ENCODE measurements at regions not wholly inside any gene's neighbourhood (a gene's known extent, or its start where the extent isn't known, plus 50 kb on each side); places are given as distances from the start of the nearest gene placed in this dataset.

DNA sequence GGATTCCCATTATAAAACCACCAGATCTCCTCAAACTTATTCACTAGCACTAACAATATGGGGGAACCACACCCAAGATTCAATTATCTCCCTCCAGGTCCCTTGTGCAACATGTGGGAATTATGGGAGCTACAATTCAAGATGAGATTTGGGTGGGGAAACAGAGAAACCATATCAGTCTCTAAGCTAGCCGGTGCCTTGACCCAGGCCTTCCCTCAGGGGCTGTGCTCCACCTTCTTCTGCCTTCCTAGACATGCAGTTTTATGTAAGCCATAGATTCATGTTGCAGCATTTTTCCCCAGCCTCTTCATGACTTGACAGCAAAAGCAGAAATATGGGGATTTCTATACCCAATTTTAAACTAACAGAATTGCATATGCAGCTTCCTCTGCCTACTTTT, 559.2 kb downstream of the TNS1 start:
- TF ChIP-seq CTCF (IDR thresholded peaks at IDR 0.05) (no peak), POLR2A (IDR thresholded peaks at IDR 0.05) (no peak)

Data from uterus (tissue), 2 donors.